ENCODE measurements at regions not wholly inside any gene's neighbourhood (a gene's known extent, or its start where the extent isn't known, plus 50 kb on each side); places are given as distances from the start of the nearest gene placed in this dataset.

GRCh38 chr10:4672201-4672600 is 153.8 kb upstream of the AKR1E2 start:
- POLR2A ChIA-PET = no interaction called here
- CTCF ChIA-PET = interaction anchor here (1.9 kb wide), 1 partner anchor 14 kb away, joined by 4 read pairs; no protein-coding TSS in a partner anchor

GRCh38 chr10:4671451-4672145 is 154.4 kb upstream of the AKR1E2 start:
- TF ChIP-seq, protein P1, sequence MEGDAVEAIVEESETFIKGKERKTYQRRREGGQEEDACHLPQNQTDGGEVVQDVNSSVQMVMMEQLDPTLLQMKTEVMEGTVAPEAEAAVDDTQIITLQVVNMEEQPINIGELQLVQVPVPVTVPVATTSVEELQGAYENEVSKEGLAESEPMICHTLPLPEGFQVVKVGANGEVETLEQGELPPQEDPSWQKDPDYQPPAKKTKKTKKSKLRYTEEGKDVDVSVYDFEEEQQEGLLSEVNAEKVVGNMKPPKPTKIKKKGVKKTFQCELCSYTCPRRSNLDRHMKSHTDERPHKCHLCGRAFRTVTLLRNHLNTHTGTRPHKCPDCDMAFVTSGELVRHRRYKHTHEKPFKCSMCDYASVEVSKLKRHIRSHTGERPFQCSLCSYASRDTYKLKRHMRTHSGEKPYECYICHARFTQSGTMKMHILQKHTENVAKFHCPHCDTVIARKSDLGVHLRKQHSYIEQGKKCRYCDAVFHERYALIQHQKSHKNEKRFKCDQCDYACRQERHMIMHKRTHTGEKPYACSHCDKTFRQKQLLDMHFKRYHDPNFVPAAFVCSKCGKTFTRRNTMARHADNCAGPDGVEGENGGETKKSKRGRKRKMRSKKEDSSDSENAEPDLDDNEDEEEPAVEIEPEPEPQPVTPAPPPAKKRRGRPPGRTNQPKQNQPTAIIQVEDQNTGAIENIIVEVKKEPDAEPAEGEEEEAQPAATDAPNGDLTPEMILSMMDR (IDR thresholded peaks at IDR 0.05; ENCODE audit: insufficient read depth, low read length, missing control alignments) = no peak
- ChIA-PET CTCF (interaction anchor here (1.2 to 1.9 kb wide), 3 partner anchors 13 to 1474 kb away, joined by 3 to 4 read pairs (median 3); no protein-coding TSS in a partner anchor), POLR2A (interaction anchor here (0.6 kb wide), 1 partner anchor 29 kb away, joined by 4 read pairs; no protein-coding TSS in a partner anchor)
- H3K4me3 ChIP-seq (ENCODE audit: low read depth, low read length) = peak overlapping the region; percentile 28
- no peak for DNase-seq (ENCODE audit: low read depth, low spot score)

More at GRCh38 chr10:4672201-4672600, 153.8 kb upstream of the AKR1E2 start:
- H3K4me3 ChIP-seq (ENCODE audit: low read depth, low read length) = no peak overlapping the region
- DNase-seq (ENCODE audit: low read depth, low spot score) = no peak
- TF ChIP-seq, protein P1 (IDR thresholded peaks at IDR 0.05; ENCODE audit: insufficient read depth, low read length, missing control alignments) = no peak

DNA sequence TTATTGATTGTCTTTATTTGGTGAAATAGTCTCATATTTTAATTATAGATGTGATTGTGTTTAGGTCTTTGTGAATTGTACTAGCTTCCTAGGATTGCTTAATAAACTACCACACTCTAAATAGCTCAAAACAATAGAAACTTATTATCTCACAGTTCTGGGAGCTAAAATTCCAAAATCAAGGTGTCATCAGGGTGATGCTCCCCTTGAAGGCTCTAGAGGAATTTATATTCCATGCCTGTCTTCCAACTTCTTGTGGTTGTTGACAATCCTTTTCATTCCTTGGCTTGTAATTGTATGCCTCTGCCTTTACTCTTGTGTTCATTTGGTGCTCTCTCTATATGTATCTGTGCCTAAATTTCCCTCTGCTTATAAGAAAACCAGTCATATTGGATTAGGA is 155.3 kb upstream of the AKR1E2 start:
- TF ChIP-seq, protein P1 (IDR thresholded peaks at IDR 0.05; ENCODE audit: insufficient read depth, low read length, missing control alignments) = no peak
- CTCF ChIA-PET = interaction anchor here (1.1 to 1.2 kb wide), 3 partner anchors 14 to 1473 kb away, joined by 3 read pairs; no protein-coding TSS in a partner anchor
- POLR2A ChIA-PET = no interaction called here
- H3K4me3 ChIP-seq (ENCODE audit: low read depth, low read length) = no peak overlapping the region
- no peak for DNase-seq (ENCODE audit: low read depth, low spot score)

DNA sequence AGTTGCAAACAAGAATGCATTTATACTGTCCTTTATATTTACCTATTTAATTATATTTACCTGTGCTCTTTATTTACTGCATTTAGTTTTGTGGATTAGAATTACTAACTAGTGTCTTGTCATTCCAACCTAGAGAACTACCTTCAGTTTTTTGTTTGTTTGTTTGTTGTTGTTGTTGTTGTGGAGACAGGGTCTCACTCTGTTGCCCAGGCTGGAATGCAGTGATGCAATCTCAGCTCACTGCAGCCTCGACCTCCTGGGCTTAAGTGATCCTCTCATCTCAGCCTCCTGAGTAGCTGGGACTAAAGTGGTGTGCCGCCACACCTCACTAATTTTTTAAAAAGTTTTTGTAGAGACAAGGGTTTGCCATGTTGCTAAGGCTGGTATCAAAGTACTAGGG is 156.4 kb upstream of the AKR1E2 start:
- TF ChIP-seq, protein P1 (IDR thresholded peaks at IDR 0.05; ENCODE audit: insufficient read depth, low read length, missing control alignments) = no peak
- POLR2A ChIA-PET = no interaction called here
- no peak overlapping the region for H3K4me3 ChIP-seq (ENCODE audit: low read depth, low read length)
- CTCF ChIA-PET = interaction anchor here (1.4 kb wide), 1 partner anchor 13 kb away, joined by 3 read pairs; no protein-coding TSS in a partner anchor
- no peak for DNase-seq (ENCODE audit: low read depth, low spot score)

DNA sequence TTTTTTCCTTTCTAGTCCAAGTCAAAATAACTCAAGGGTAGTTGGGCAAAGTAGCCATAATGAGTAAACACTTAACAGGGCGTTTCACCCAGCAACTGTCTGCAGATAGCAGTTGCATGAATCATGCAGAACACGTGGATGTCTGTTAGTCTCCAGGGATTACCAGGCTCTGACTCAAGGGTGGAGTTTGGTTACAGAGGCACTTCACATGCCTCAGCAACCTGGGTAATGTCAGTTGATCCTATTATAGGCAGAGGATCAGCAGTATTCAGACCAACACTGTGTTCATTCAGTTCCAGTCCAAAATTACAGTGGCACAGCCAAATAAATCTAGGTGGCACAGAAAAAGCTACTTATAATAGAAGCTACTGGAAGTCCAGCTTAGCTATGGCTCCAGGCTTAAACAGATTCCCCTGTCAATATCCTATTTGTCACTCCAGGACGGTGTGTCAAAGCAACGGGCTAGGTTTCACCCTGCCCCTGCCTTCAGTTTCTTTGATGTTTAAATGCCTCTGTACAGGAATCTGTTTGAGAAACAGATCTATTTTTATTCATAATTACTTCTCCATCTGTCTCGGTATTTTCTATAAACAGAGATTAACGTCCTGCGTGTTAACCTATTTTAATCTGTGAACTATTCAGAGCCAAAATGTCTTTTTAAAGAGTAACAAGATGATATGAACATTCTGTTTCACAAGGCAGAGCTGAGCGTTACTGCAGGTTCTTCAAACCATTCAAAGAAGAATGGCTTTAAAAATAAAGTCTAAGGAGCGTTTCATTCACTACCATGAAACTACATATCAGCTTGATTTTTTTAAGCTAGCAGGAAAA is 162.6 kb upstream of the AKR1E2 start:
- POLR2A ChIA-PET = interaction anchor here (1.5 to 1.6 kb wide), 3 partner anchors 41 to 878 kb away, joined by 3 to 7 read pairs (median 6); partner anchors contain the start of gene KLF6
- peak; percentile 96 for DNase-seq (ENCODE audit: low read depth, low spot score)
- CTCF ChIA-PET = interaction anchor here (1.2 to 1.4 kb wide), 2 partner anchors 104 to 1470 kb away, joined by 3 to 4 read pairs; no protein-coding TSS in a partner anchor
- TF ChIP-seq, protein P1 (IDR thresholded peaks at IDR 0.05; ENCODE audit: insufficient read depth, low read length, missing control alignments) = no peak
- no peak overlapping the region for H3K4me3 ChIP-seq (ENCODE audit: low read depth, low read length)

Measured in AG04449 (cell line).